ENCODE measurements at regions not wholly inside any gene's neighbourhood (a gene's known extent, or its start where the extent isn't known, plus 50 kb on each side); places are given as distances from the start of the nearest gene placed in this dataset.

DNA sequence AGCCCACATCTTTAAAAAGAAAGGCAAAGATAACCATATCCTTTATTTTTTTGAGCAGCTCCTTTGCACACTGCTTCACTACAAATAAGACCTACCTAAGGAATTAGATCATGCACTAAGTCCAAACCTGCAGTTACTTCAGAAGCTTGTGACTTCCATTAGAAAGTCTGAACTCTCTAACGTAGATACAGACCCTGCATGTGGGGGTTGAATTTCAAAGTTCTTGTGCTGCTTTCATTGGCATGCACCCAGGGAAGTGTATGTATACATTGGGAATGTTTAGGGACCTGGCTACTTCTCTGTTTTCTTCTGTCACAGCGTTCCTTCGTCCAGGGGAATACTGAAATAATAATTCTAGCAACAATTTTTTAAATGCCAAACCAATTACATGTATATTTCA, 185.2 kb upstream of the IL12A start:
- no peak overlapping the region for H3K4me3 ChIP-seq (ENCODE audit: low read depth in 1 of 5, low read length in 5 of 5)
- H3K36me3 ChIP-seq (ENCODE audit: control insufficient read depth in 5 of 5, insufficient read depth in 5 of 5, low read length in 5 of 5): no peaks in the 10 kb centered on the region
- no peaks in the 10 kb centered on the region for H3K9me3 ChIP-seq (ENCODE audit: control insufficient read depth in 5 of 5, low read length in 5 of 5)
- H3K27ac ChIP-seq (ENCODE audit: low read depth, low read length): no peak overlapping the region
- no peaks in the 10 kb centered on the region for H3K27me3 ChIP-seq (ENCODE audit: control insufficient read depth in 5 of 5, insufficient read depth in 4 of 5, low read length in 5 of 5)
- H3K4me1 ChIP-seq (ENCODE audit: control insufficient read depth in 5 of 5, insufficient read depth in 5 of 5, low read length in 5 of 5): peaks cover 2 to 53% (median 44%) of the 10 kb centered on the region in 5 donors
- no peak overlapping the region for H3K9ac ChIP-seq (ENCODE audit: low read length in 5 of 5)

DNA sequence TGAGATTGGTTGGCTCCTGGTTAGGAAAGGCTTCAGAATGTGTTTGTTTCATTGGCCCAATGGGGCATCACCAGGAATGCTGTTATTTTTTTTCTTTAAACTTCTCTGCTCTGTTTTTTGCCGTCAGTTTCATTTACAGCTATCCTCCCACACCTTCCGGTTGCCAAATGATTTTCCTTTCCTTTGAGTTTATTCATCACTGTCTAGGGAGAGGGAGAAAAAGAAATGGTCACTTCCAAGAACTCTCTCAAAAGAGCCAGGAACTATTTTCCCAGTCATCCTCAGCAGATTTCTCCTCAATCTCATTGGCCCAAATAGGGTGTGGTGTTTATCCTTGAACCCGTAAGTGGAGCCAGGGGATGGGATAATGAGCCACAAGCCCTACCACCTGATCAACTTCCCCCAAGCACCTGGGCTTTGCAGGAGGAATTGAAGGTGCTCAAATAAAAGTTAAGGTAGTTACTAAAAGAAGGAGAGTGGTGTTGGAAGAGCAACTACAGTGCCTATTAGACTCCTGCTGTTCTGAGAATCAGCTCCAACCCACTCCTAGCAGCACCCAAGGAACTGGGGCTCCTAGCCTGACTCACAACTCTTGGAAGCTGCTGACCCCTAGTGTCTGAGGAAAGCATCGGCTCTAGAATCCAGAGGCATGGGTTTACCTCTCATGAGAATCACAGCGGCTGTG, 183.8 kb upstream of the IL12A start:
- Histone ChIP-seq H3K36me3 (ENCODE audit: control insufficient read depth in 5 of 5, insufficient read depth in 5 of 5, low read length in 5 of 5) (no peaks in the 10 kb centered on the region), H3K4me3 (ENCODE audit: low read depth in 1 of 5, low read length in 5 of 5) (no peak overlapping the region), H3K27me3 (ENCODE audit: control insufficient read depth in 5 of 5, insufficient read depth in 4 of 5, low read length in 5 of 5) (no peaks in the 10 kb centered on the region), H3K9ac (ENCODE audit: low read length in 5 of 5) (peak overlapping the region in 2 of 5 donors; percentile 14 to 29), H3K4me1 (ENCODE audit: control insufficient read depth in 5 of 5, insufficient read depth in 5 of 5, low read length in 5 of 5) (peaks cover 2 to 41% (median 35%) of the 10 kb centered on the region in 5 donors), H3K9me3 (ENCODE audit: control insufficient read depth in 5 of 5, low read length in 5 of 5) (no peaks in the 10 kb centered on the region), H3K27ac (ENCODE audit: low read depth, low read length) (peak overlapping the region; percentile 90)

- Histone ChIP-seq H3K9me3 (ENCODE audit: control insufficient read depth in 5 of 5, low read length in 5 of 5) (no peaks in the 10 kb centered on the region), H3K36me3 (ENCODE audit: control insufficient read depth in 5 of 5, insufficient read depth in 5 of 5, low read length in 5 of 5) (no peaks in the 10 kb centered on the region), H3K27ac (ENCODE audit: low read depth, low read length) (peak overlapping the region; percentile 90), H3K4me1 (ENCODE audit: control insufficient read depth in 5 of 5, insufficient read depth in 5 of 5, low read length in 5 of 5) (peaks cover 2 to 41% (median 35%) of the 10 kb centered on the region in 5 donors), H3K9ac (ENCODE audit: low read length in 5 of 5) (no peak overlapping the region), H3K4me3 (ENCODE audit: low read depth in 1 of 5, low read length in 5 of 5) (no peak overlapping the region), H3K27me3 (ENCODE audit: control insufficient read depth in 5 of 5, insufficient read depth in 4 of 5, low read length in 5 of 5) (no peaks in the 10 kb centered on the region)
These were observed 183.2 kb upstream of the IL12A start for GRCh38 chr3:159805411-159805772.

DNA sequence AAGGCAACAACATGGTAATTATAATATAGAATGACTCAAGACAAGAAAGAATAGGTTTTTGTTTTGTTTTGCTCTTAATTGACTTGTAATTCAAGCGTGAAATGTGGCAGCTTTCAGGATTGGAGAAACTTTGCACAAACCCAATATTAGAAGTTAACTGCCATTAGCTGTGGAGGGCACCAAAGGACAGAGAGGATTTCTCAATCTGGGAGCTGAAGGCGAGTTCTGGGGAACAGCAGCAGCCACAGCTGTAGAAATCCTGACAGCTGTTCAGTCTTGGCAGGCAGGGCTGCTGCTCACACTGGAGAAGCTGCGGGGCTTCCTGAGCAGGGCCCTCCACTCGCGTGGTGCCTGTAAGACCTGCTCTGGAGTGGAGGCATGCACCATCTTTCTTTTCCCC, 182.2 kb upstream of the IL12A start:
- Histone ChIP-seq H3K27ac (ENCODE audit: low read depth, low read length) (peak overlapping the region; percentile 90), H3K9me3 (ENCODE audit: control insufficient read depth in 5 of 5, low read length in 5 of 5) (no peaks in the 10 kb centered on the region), H3K4me1 (ENCODE audit: control insufficient read depth in 5 of 5, insufficient read depth in 5 of 5, low read length in 5 of 5) (peaks cover 2 to 41% (median 35%) of the 10 kb centered on the region in 5 donors), H3K9ac (ENCODE audit: low read length in 5 of 5) (peak overlapping the region in 2 of 5 donors; percentile 19 to 46), H3K4me3 (ENCODE audit: low read depth in 1 of 5, low read length in 5 of 5) (no peak overlapping the region), H3K27me3 (ENCODE audit: control insufficient read depth in 5 of 5, insufficient read depth in 4 of 5, low read length in 5 of 5) (no peaks in the 10 kb centered on the region), H3K36me3 (ENCODE audit: control insufficient read depth in 5 of 5, insufficient read depth in 5 of 5, low read length in 5 of 5) (no peaks in the 10 kb centered on the region)

DNA sequence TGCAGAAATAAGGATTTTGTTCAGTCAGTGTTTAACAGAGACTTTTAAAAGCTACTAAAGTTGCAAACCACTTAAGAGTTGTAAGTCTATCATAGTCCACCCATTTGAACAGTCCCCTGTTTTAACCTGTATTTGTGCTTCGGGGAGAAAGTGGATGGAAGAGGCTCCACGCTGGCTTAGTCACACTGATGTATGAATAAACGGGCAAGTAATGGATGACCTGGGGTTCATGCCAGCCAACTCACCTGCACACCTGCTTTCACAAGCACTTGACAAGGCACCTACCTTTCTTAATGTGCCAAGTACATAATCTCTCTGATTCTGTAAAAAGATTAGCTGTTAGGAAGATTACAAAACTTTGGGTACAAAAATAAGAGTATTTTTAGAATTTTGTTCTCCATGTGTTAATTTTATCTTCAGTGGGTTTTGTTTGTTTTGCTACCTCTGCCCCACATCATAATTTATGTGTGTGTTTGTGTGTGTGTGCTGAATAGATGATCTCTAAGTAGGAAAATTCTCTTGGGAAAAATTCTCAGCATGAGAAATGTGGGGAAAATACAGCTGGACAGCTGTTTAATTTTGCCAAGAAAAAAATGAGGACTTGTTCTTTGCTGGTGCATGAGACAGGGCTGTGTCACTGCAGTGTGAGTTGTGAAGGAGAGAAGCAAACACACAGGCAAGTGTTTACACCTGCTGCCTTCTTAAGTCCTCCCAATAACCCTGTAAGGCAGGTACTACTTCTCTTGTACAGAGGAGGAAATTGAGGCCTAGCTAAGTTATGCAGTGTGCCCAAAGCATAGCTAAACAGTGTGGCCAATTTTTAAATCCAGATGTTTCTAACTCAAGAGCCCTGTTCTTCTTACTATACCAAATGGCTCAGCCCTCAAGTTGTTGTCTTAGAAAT, 181.2 kb upstream of the IL12A start:
- Histone ChIP-seq H3K27me3 (ENCODE audit: control insufficient read depth in 5 of 5, insufficient read depth in 4 of 5, low read length in 5 of 5) (no peaks in the 10 kb centered on the region), H3K9me3 (ENCODE audit: control insufficient read depth in 5 of 5, low read length in 5 of 5) (no peaks in the 10 kb centered on the region), H3K9ac (ENCODE audit: low read length in 5 of 5) (peak overlapping the region in 1 of 5 donors; percentile 44), H3K4me1 (ENCODE audit: control insufficient read depth in 5 of 5, insufficient read depth in 5 of 5, low read length in 5 of 5) (peaks cover 2 to 41% (median 35%) of the 10 kb centered on the region in 5 donors), H3K27ac (ENCODE audit: low read depth, low read length) (peak overlapping the region; percentile 90), H3K4me3 (ENCODE audit: low read depth in 1 of 5, low read length in 5 of 5) (no peak overlapping the region), H3K36me3 (ENCODE audit: control insufficient read depth in 5 of 5, insufficient read depth in 5 of 5, low read length in 5 of 5) (no peaks in the 10 kb centered on the region)

DNA sequence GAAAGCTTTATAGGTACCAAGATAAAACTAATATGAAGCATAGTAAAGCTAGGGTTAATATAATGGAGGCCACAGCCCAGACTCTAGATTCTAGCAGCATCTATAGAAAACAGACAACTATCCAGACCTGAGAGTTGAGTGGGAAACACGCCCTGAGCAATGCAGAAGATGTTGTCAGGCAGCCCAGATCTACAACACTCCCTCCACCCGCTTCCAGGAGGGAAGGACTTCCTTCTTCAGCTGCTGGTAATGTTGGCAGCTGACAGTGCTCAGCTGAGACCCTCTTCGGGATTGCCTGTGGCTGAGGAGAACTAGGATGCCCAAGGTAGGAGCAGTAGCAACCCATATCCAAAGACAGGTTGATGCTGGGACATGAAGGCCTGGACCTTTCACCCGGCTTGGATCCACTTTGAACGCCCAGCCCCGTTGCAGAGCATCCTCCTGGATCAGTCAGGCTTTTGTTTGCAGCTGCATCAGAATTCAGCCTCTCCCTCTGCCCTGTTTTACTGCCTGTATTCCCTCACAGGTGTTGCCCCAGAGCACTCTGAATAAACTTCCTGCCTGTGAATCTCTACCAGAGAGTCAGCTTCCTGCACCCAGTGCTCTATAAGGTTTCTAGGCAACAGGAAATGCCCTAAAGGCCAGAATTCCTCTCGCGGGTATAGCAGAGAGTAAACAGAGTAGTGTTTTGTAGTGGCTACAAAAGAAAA, 174.7 kb upstream of the IL12A start:
- Histone ChIP-seq H3K4me3 (ENCODE audit: low read depth in 1 of 5, low read length in 5 of 5) (no peak overlapping the region), H3K27me3 (ENCODE audit: control insufficient read depth in 5 of 5, insufficient read depth in 4 of 5, low read length in 5 of 5) (no peaks in the 10 kb centered on the region), H3K4me1 (ENCODE audit: control insufficient read depth in 5 of 5, insufficient read depth in 5 of 5, low read length in 5 of 5) (peaks cover 2 to 29% (median 23%) of the 10 kb centered on the region in 5 donors), H3K9me3 (ENCODE audit: control insufficient read depth in 5 of 5, low read length in 5 of 5) (no peaks in the 10 kb centered on the region), H3K9ac (ENCODE audit: low read length in 5 of 5) (no peak overlapping the region), H3K36me3 (ENCODE audit: control insufficient read depth in 5 of 5, insufficient read depth in 5 of 5, low read length in 5 of 5) (no peaks in the 10 kb centered on the region), H3K27ac (ENCODE audit: low read depth, low read length) (peak overlapping the region; percentile 21)

GRCh38 chr3:159816512-159816911, 172.1 kb upstream of the IL12A start:
- Histone ChIP-seq H3K27me3 (ENCODE audit: control insufficient read depth in 5 of 5, insufficient read depth in 4 of 5, low read length in 5 of 5) (no peaks in the 10 kb centered on the region), H3K36me3 (ENCODE audit: control insufficient read depth in 5 of 5, insufficient read depth in 5 of 5, low read length in 5 of 5) (no peaks in the 10 kb centered on the region), H3K4me3 (ENCODE audit: low read depth in 1 of 5, low read length in 5 of 5) (no peak overlapping the region), H3K27ac (ENCODE audit: low read depth, low read length) (no peak overlapping the region), H3K4me1 (ENCODE audit: control insufficient read depth in 5 of 5, insufficient read depth in 5 of 5, low read length in 5 of 5) (peaks cover 2 to 29% (median 25%) of the 10 kb centered on the region in 5 donors), H3K9ac (ENCODE audit: low read length in 5 of 5) (no peak overlapping the region), H3K9me3 (ENCODE audit: control insufficient read depth in 5 of 5, low read length in 5 of 5) (no peaks in the 10 kb centered on the region)

DNA sequence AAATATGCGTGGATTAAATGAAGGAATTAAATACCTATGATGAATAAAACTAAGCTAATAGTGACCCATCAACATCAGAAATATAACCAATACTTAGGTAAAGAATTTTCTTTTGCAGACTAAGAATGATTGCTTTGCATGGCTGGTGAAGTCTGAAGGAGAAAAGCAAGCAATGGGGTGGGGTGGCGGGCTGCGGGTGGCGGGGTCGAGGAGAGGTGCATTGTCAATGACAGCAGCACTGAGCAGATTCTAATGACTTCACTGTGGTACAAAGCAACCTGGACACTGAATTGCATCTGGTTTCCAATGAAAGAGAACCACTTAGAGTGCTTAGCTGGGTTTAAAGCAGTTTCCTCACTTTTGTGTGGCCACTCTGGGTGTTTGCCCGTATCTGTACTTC, 171.5 kb upstream of the IL12A start:
- no peaks in the 10 kb centered on the region for H3K36me3 ChIP-seq (ENCODE audit: control insufficient read depth in 5 of 5, insufficient read depth in 5 of 5, low read length in 5 of 5)
- no peaks in the 10 kb centered on the region for H3K27me3 ChIP-seq (ENCODE audit: control insufficient read depth in 5 of 5, insufficient read depth in 4 of 5, low read length in 5 of 5)
- H3K4me3 ChIP-seq (ENCODE audit: low read depth in 1 of 5, low read length in 5 of 5): no peak overlapping the region
- H3K9ac ChIP-seq (ENCODE audit: low read length in 5 of 5): no peak overlapping the region
- H3K27ac ChIP-seq (ENCODE audit: low read depth, low read length): no peak overlapping the region
- H3K4me1 ChIP-seq (ENCODE audit: control insufficient read depth in 5 of 5, insufficient read depth in 5 of 5, low read length in 5 of 5): peaks cover 2 to 29% (median 25%) of the 10 kb centered on the region in 5 donors
- H3K9me3 ChIP-seq (ENCODE audit: control insufficient read depth in 5 of 5, low read length in 5 of 5): no peaks in the 10 kb centered on the region

- Histone ChIP-seq H3K4me3 (ENCODE audit: low read depth in 1 of 5, low read length in 5 of 5) (no peak overlapping the region), H3K4me1 (ENCODE audit: control insufficient read depth in 5 of 5, insufficient read depth in 5 of 5, low read length in 5 of 5) (peaks cover 2 to 29% (median 25%) of the 10 kb centered on the region in 5 donors), H3K27me3 (ENCODE audit: control insufficient read depth in 5 of 5, insufficient read depth in 4 of 5, low read length in 5 of 5) (no peaks in the 10 kb centered on the region), H3K9me3 (ENCODE audit: control insufficient read depth in 5 of 5, low read length in 5 of 5) (no peaks in the 10 kb centered on the region), H3K27ac (ENCODE audit: low read depth, low read length) (no peak overlapping the region), H3K9ac (ENCODE audit: low read length in 5 of 5) (no peak overlapping the region), H3K36me3 (ENCODE audit: control insufficient read depth in 5 of 5, insufficient read depth in 5 of 5, low read length in 5 of 5) (no peaks in the 10 kb centered on the region)
These were observed 171.1 kb upstream of the IL12A start for GRCh38 chr3:159817571-159817970.
